Mesenchymal stem cell (in vitro differentiated cells and primary cell): ENCODE measurements at regions not wholly inside any gene's neighbourhood (a gene's known extent, or its start where the extent isn't known, plus 50 kb on each side); places are given as distances from the start of the nearest gene placed in this dataset.

ENCODE experiments used
- DNase-seq: peaks from one replicate; pipeline ENCODE4 v3.0.0-alpha.2; 2013
- H2AFZ ChIP-seq: one replicate; pipeline ENCODE4 v1.6.1; 2013; ENCODE audit warnings: low read depth, mild to moderate bottlenecking, control low read depth, inconsistent platforms, low read length, moderate library complexity
- H2AK5ac ChIP-seq: 2 replicates; pipeline ENCODE4 v1.6.1; 2013; ENCODE audit warnings: low read length, moderate library complexity, mild to moderate bottlenecking, inconsistent platforms; ENCODE audit not compliant: severe bottlenecking
- H2BK120ac ChIP-seq: one replicate; pipeline ENCODE4 v1.6.1; 2013; ENCODE audit warnings: low read depth, mild to moderate bottlenecking, inconsistent platforms, low read length, moderate library complexity
- H2BK12ac ChIP-seq, 2 experiments: one replicate each; pipeline ENCODE4 v1.6.1; 2013; ENCODE audit warnings: inconsistent platforms in 2 of 2, low read length in 2 of 2, mild to moderate bottlenecking in 2 of 2, moderate library complexity in 2 of 2, control low read depth in 1 of 2
- H2BK15ac ChIP-seq: one replicate; pipeline ENCODE4 v1.6.1; 2013; ENCODE audit warnings: mild to moderate bottlenecking, low read depth, inconsistent platforms; ENCODE audit not compliant: poor library complexity, severe bottlenecking
- H2BK5ac ChIP-seq: 2 replicates; pipeline ENCODE4 v1.6.1; 2013; ENCODE audit warnings: low read depth, mild to moderate bottlenecking, low read length, control low read depth, inconsistent platforms; ENCODE audit not compliant: poor library complexity, severe bottlenecking
- H3K14ac ChIP-seq, 2 experiments: one replicate each; pipeline ENCODE4 v1.6.1; 2013; ENCODE audit warnings: inconsistent platforms in 2 of 2, low read length in 2 of 2, control low read depth in 1 of 2, mild to moderate bottlenecking in 1 of 2, moderate library complexity in 1 of 2
- H3K18ac ChIP-seq, 2 experiments: one replicate each; pipeline ENCODE4 v1.6.1; 2013; ENCODE audit warnings: inconsistent platforms in 2 of 2, low read length in 2 of 2, control low read depth in 1 of 2, low read depth in 1 of 2, mild to moderate bottlenecking in 1 of 2
- H3K23ac ChIP-seq, 2 experiments: one replicate each; pipeline ENCODE4 v1.6.1; 2013; ENCODE audit warnings: inconsistent platforms in 2 of 2, low read length in 2 of 2, mild to moderate bottlenecking in 2 of 2, moderate library complexity in 2 of 2, control low read depth in 1 of 2
- H3K27ac ChIP-seq: 2 replicates; pipeline ENCODE4 v1.5.1; 2013; ENCODE audit warnings: mild to moderate bottlenecking, moderate library complexity, low read length, control low read depth, inconsistent platforms; ENCODE audit not compliant: poor library complexity, severe bottlenecking
- H3K27me3 ChIP-seq, 2 experiments: 2 replicates each; pipeline versions ENCODE4 v1.6.1 to v1.7.0; 2013; ENCODE audit warnings: low read length in 2 of 2, mild to moderate bottlenecking in 2 of 2, moderate library complexity in 2 of 2, control low read depth in 1 of 2, inconsistent platforms in 1 of 2; ENCODE audit not compliant: control insufficient read depth in 1 of 2, insufficient read depth in 1 of 2
- H3K36me3 ChIP-seq, 2 experiments: 2 replicates each; pipeline versions ENCODE4 v1.6.1 to v1.7.0; 2013; ENCODE audit warnings: low read length in 2 of 2, control low read depth in 1 of 2, inconsistent platforms in 1 of 2, low read depth in 1 of 2, mild to moderate bottlenecking in 1 of 2; ENCODE audit not compliant: insufficient read depth in 2 of 2, control insufficient read depth in 1 of 2
- H3K4ac ChIP-seq, 2 experiments: one replicate each; pipeline ENCODE4 v1.6.1; 2013; ENCODE audit warnings: inconsistent platforms in 2 of 2, low read length in 2 of 2, mild to moderate bottlenecking in 2 of 2, moderate library complexity in 2 of 2, control low read depth in 1 of 2, low read depth in 1 of 2
- H3K4me1 ChIP-seq: 2 replicates; pipeline ENCODE4 v1.6.1; 2013; ENCODE audit warnings: low read depth, low read length, control low read depth; ENCODE audit not compliant: control insufficient read depth, insufficient read depth
- H3K4me2 ChIP-seq: 2 replicates; pipeline ENCODE4 v1.6.1; 2013; ENCODE audit warnings: low read length, mild to moderate bottlenecking, inconsistent platforms; ENCODE audit not compliant: poor library complexity, severe bottlenecking
- H3K4me3 ChIP-seq, 2 experiments: 2 replicates each; pipeline versions ENCODE4 v1.5.1 to v1.7.0; 2013; ENCODE audit warnings: low read length in 2 of 2, mild to moderate bottlenecking in 2 of 2, control low read depth in 1 of 2, low read depth in 1 of 2; ENCODE audit not compliant: insufficient read depth in 1 of 2
- H3K79me1 ChIP-seq: replicated peaks from 2 replicates; pipeline ENCODE4 v1.6.1; 2013; ENCODE audit warnings: mild to moderate bottlenecking, control low read depth, low read length, inconsistent platforms; ENCODE audit not compliant: poor library complexity, severe bottlenecking
- H3K9ac ChIP-seq: 2 replicates; pipeline ENCODE4 v1.7.0; 2013; ENCODE audit warnings: mild to moderate bottlenecking, low read length, moderate library complexity
- H3K9me3 ChIP-seq: 2 replicates; pipeline ENCODE4 v1.7.0; 2013; ENCODE audit warnings: mild to moderate bottlenecking, low read length; ENCODE audit not compliant: control insufficient read depth
- H4K8ac ChIP-seq: one replicate; pipeline ENCODE4 v1.6.1; 2013; ENCODE audit warnings: inconsistent platforms, mild to moderate bottlenecking, low read length, moderate library complexity
- H4K91ac ChIP-seq: one replicate; pipeline ENCODE4 v1.6.1; 2013; ENCODE audit warnings: mild to moderate bottlenecking, low read length, inconsistent platforms
- WGBS: methylation state at CpG from one replicate; pipeline ENCODE4 v1.1.7; 2013; ENCODE audit warnings: mixed read lengths; 5-methylcytosine and 5-hydroxymethylcytosine counted together

- Histone ChIP-seq H2AFZ (no peak overlapping the region), H3K9ac (no peak overlapping the region)
- WGBS = 0% methylated on average over 1 of the region's 2 CpGs
Measured at GRCh38 chr12:13924286-13924685, 57.1 kb downstream of the GRIN2B start.

GRCh38 chr12:13918897-13919296, 62.5 kb downstream of the GRIN2B start:
- Histone ChIP-seq H3K27ac (no peak overlapping the region), H2BK120ac (no peak overlapping the region), H3K4me2 (no peak overlapping the region), H3K23ac (no peak overlapping the region), H2BK5ac (no peak overlapping the region), H3K18ac (no peak overlapping the region), H2BK12ac (no peak overlapping the region), H2BK15ac (no peak overlapping the region), H3K9ac (no peak overlapping the region), H4K91ac (no peak overlapping the region), H3K4me3 (no peak overlapping the region), H2AK5ac (no peak overlapping the region), H2AFZ (no peak overlapping the region), H3K4me1 (no peaks in the 10 kb centered on the region), H3K4ac (no peak overlapping the region), H3K27me3 (peaks cover 0 to 1% of the 10 kb centered on the region in 2 experiments), H3K36me3 (no peaks in the 10 kb centered on the region), H3K9me3 (no peaks in the 10 kb centered on the region), H3K79me1 (no peaks in the 10 kb centered on the region), H4K8ac (no peak overlapping the region), H3K14ac (no peak overlapping the region)
- no CpG with 5 or more reads among the region's 2 CpGs for WGBS
- no peak for DNase-seq

More at GRCh38 chr12:13924286-13924685, 57.1 kb downstream of the GRIN2B start:
- peaks cover 0 to 6% of the 10 kb centered on the region in 2 experiments for H3K27me3 ChIP-seq
- no peak overlapping the region for H2AK5ac ChIP-seq
- no peak overlapping the region for H3K4me2 ChIP-seq
- no peak overlapping the region for H2BK5ac ChIP-seq
- H3K4me3 ChIP-seq = no peak overlapping the region
- no peak overlapping the region for H2BK120ac ChIP-seq
- no peak overlapping the region for H3K27ac ChIP-seq
- no peak overlapping the region for H3K18ac ChIP-seq
- H3K14ac ChIP-seq = no peak overlapping the region
- H2BK15ac ChIP-seq = no peak overlapping the region
- DNase-seq = no peak
- H3K36me3 ChIP-seq = no peaks in the 10 kb centered on the region
- H2BK12ac ChIP-seq = no peak overlapping the region
- H4K8ac ChIP-seq = no peak overlapping the region
- no peaks in the 10 kb centered on the region for H3K9me3 ChIP-seq
- no peak overlapping the region for H3K4ac ChIP-seq
- no peaks in the 10 kb centered on the region for H3K79me1 ChIP-seq
- H4K91ac ChIP-seq = no peak overlapping the region
- H3K23ac ChIP-seq = no peak overlapping the region
- H3K4me1 ChIP-seq = no peaks in the 10 kb centered on the region

- H3K79me1 ChIP-seq = no peaks in the 10 kb centered on the region
- no peak overlapping the region for H2AK5ac ChIP-seq
- no peak overlapping the region for H3K23ac ChIP-seq
- H2AFZ ChIP-seq = no peak overlapping the region
- no peaks in the 10 kb centered on the region for H3K9me3 ChIP-seq
- no peak overlapping the region for H3K27ac ChIP-seq
- no peak overlapping the region for H3K14ac ChIP-seq
- H4K91ac ChIP-seq = no peak overlapping the region
- no peaks in the 10 kb centered on the region for H3K36me3 ChIP-seq
- no peak for DNase-seq
- H3K4ac ChIP-seq = no peak overlapping the region
- H3K4me1 ChIP-seq = no peaks in the 10 kb centered on the region
- no peaks in the 10 kb centered on the region for H3K27me3 ChIP-seq
- H4K8ac ChIP-seq = no peak overlapping the region
- H3K9ac ChIP-seq = no peak overlapping the region
- no peak overlapping the region for H2BK5ac ChIP-seq
- H3K4me3 ChIP-seq = no peak overlapping the region
- H2BK120ac ChIP-seq = no peak overlapping the region
- no peak overlapping the region for H2BK12ac ChIP-seq
- H2BK15ac ChIP-seq = no peak overlapping the region
- no peak overlapping the region for H3K18ac ChIP-seq
- WGBS = 72% methylated on average over 3 of the region's 5 CpGs
- no peak overlapping the region for H3K4me2 ChIP-seq
Measured at GRCh38 chr12:13915096-13915495, 66.3 kb downstream of the GRIN2B start.

DNA sequence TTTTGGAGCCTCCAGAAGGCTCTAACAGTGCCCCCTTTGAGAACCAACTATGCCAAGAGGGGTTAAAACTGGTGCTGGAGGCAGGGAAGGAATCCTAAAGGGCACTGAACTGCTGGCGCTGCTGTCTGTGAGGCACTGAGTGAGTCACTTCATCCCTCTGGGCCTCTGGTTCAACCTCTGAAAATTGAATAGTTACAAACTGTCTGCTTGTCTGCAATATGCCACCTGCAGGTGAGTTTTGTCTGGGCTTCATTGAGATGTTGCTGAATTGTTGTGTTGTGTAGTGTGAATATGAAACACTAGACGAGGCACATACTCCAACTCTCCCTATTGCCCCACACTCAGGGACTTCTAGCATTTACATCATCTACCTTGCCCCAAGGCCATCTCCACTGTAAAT, 68.0 kb downstream of the GRIN2B start:
- H2AFZ ChIP-seq = no peak overlapping the region
- no peaks in the 10 kb centered on the region for H3K9me3 ChIP-seq
- H3K18ac ChIP-seq = no peak overlapping the region
- H3K27me3 ChIP-seq = peaks cover 0 to 4% of the 10 kb centered on the region in 2 experiments
- H2AK5ac ChIP-seq = no peak overlapping the region
- no peak overlapping the region for H3K14ac ChIP-seq
- no peaks in the 10 kb centered on the region for H3K4me1 ChIP-seq
- H2BK12ac ChIP-seq = no peak overlapping the region
- no peak overlapping the region for H2BK5ac ChIP-seq
- H3K4me2 ChIP-seq = no peak overlapping the region
- no peak overlapping the region for H3K4me3 ChIP-seq
- H3K9ac ChIP-seq = no peak overlapping the region
- H3K36me3 ChIP-seq = no peaks in the 10 kb centered on the region
- no peak overlapping the region for H3K23ac ChIP-seq
- H3K27ac ChIP-seq = no peak overlapping the region
- WGBS = 61% methylated on average over 1 of the region's 2 CpGs
- no peaks in the 10 kb centered on the region for H3K79me1 ChIP-seq
- no peak overlapping the region for H4K91ac ChIP-seq
- H2BK15ac ChIP-seq = no peak overlapping the region
- no peak overlapping the region for H3K4ac ChIP-seq
- no peak for DNase-seq
- no peak overlapping the region for H2BK120ac ChIP-seq
- H4K8ac ChIP-seq = no peak overlapping the region
